ENCODE measurements at regions not wholly inside any gene's neighbourhood (a gene's known extent, or its start where the extent isn't known, plus 50 kb on each side); places are given as distances from the start of the nearest gene placed in this dataset.

DNA sequence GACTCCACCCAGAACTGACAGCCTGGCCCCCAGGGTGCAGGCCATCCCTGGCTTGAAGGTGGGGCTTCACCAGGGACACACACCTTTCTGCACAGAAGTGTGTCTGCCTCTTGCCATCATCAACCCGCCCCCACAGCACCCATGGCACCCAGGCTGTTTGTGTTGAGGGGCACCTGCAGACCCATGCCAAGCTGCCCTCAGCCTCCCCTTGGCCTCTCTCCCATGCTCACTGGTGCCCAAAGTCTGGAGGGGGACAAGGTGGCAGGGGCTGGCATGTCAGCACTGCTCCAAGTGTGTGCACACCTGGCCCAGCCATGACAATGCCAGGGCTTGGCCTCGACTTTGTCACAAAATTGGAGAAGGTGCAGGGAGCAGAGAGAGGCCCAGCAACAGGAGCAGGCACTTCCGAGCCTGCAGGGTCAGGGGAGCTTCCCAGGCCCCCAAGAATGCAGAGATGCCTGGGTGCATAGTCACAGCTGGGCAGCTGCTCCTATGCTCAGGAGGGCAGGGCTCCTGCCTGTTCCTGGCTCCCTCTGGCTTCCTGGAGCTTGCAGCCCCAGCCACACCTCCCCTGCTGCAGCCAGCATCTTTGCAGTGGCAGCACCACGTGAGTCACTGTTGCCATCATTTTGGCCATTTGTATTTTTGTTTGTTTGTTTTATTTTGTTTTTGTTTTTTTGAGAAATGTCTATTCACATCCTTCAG is 280.6 kb upstream of the UBE2E3 start:
- TF ChIP-seq, protein P1, sequence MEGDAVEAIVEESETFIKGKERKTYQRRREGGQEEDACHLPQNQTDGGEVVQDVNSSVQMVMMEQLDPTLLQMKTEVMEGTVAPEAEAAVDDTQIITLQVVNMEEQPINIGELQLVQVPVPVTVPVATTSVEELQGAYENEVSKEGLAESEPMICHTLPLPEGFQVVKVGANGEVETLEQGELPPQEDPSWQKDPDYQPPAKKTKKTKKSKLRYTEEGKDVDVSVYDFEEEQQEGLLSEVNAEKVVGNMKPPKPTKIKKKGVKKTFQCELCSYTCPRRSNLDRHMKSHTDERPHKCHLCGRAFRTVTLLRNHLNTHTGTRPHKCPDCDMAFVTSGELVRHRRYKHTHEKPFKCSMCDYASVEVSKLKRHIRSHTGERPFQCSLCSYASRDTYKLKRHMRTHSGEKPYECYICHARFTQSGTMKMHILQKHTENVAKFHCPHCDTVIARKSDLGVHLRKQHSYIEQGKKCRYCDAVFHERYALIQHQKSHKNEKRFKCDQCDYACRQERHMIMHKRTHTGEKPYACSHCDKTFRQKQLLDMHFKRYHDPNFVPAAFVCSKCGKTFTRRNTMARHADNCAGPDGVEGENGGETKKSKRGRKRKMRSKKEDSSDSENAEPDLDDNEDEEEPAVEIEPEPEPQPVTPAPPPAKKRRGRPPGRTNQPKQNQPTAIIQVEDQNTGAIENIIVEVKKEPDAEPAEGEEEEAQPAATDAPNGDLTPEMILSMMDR (IDR thresholded peaks at IDR 0.05) = no peak
- TF ChIP-seq POLR2A (IDR thresholded peaks at IDR 0.05) = no peak
